K562 (cell line): ENCODE measurements at regions not wholly inside any gene's neighbourhood (a gene's known extent, or its start where the extent isn't known, plus 50 kb on each side); places are given as distances from the start of the nearest gene placed in this dataset.
"Not testable (repeated sequence)": the region's sequence is repeated elsewhere in the genome, so short reads cannot be mapped to it uniquely, and the experiment has no call there.

Experiments used
- JUN ChIP-seq, 2 experiments: sonication (generic) in 1 of 2; formaldehyde crosslinking in 1 of 2; IDR thresholded peaks; 2 replicates each; pipeline versions ENCODE4 v1.6.1 to v1.8.0; 2012 to 2022; ENCODE audit warnings: borderline replicate concordance in 2 of 2, mild to moderate bottlenecking in 2 of 2, improper control_type of control experiment in 1 of 2, low read depth in 1 of 2, low read length in 1 of 2, missing genetic modification reagents in 1 of 2
- PTRF ChIP-seq: fragments of 450-650 bp; IDR thresholded peaks from 2 replicates; pipeline ENCODE4 v1.6.1; 2016; ENCODE audit warnings: mild to moderate bottlenecking, missing genetic modification characterization, missing compliant biosample characterization
- SOX6 ChIP-seq: fragments of 450-650 bp; IDR thresholded peaks from 2 replicates; pipeline ENCODE4 v1.6.1; 2014; ENCODE audit warnings: mild to moderate bottlenecking
- SREBF2 ChIP-seq: sonication (generic); formaldehyde crosslinking; IDR thresholded peaks from 2 replicates; pipeline ENCODE4 v1.4.0; 2020; ENCODE audit warnings: mild to moderate bottlenecking, missing genetic modification reagents
- SRF ChIP-seq, 2 experiments: fragments of 250-450, 450-650 bp in 1 of 2; sonication (Bioruptor Pico) in 1 of 2; sonication (generic) in 1 of 2; formaldehyde crosslinking; IDR thresholded peaks; 2 replicates each; pipeline versions ENCODE4 v1.5.0 to v1.5.1; 2020 to 2022; ENCODE audit warnings: mild to moderate bottlenecking in 1 of 2, missing genetic modification reagents in 1 of 2
- STAT5A ChIP-seq: IDR thresholded peaks from 2 replicates; pipeline ENCODE4 v1.6.1; 2012; ENCODE audit warnings: low read length, inconsistent platforms, borderline replicate concordance
- TF ChIP-seq, protein P1 (sequence below): sonication (generic); formaldehyde crosslinking; IDR thresholded peaks from 2 replicates; pipeline ENCODE4 v1.8.1; 2023; ENCODE audit warnings: mild to moderate bottlenecking, missing genetic modification reagents
- TF ChIP-seq, protein P2 (sequence below), 3 experiments: IDR thresholded peaks in 2 of 3; conservative IDR thresholded peaks in 1 of 3; 2 replicates each; pipeline ENCODE4 v1.5.1; 2011 to 2012; ENCODE audit warnings: low read length in 3 of 3, mild to moderate bottlenecking in 3 of 3, control low read depth in 2 of 3, improper control_type of control experiment in 1 of 3, inconsistent platforms in 1 of 3, low read depth in 1 of 3, mixed read lengths in 1 of 3, moderate library complexity in 1 of 3; ENCODE audit not compliant: insufficient read depth in 2 of 3
- TF ChIP-seq, protein P3 (sequence below): sonication (generic); formaldehyde crosslinking; IDR thresholded peaks from 2 replicates; pipeline ENCODE4 v1.8.0; 2022; ENCODE audit warnings: mild to moderate bottlenecking, missing genetic modification reagents

DNA sequence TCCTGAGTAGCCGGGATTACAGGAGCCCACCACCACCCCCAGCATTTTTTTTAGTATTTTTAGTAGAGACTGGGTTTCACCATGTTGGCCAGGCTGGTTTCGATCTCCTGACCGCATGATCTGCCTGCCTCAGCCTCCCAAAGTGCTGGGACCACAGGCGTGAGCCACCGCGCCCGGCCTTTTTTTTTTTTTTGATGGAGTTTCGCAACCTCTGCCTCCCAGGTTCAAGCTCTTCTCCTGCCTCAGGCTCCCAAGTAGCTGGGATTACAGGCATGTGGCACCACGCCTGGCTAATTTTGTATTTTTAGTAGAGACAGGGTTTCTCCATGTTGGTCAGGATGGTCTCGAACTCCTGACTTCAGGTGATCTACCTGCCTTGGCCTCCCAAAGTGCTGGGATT is 60.2 kb upstream of the PAXBP1 start:
- TF ChIP-seq, protein P1, sequence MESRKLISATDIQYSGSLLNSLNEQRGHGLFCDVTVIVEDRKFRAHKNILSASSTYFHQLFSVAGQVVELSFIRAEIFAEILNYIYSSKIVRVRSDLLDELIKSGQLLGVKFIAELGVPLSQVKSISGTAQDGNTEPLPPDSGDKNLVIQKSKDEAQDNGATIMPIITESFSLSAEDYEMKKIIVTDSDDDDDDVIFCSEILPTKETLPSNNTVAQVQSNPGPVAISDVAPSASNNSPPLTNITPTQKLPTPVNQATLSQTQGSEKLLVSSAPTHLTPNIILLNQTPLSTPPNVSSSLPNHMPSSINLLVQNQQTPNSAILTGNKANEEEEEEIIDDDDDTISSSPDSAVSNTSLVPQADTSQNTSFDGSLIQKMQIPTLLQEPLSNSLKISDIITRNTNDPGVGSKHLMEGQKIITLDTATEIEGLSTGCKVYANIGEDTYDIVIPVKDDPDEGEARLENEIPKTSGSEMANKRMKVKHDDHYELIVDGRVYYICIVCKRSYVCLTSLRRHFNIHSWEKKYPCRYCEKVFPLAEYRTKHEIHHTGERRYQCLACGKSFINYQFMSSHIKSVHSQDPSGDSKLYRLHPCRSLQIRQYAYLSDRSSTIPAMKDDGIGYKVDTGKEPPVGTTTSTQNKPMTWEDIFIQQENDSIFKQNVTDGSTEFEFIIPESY: not testable (repeated sequence)
- not testable (repeated sequence) for TF ChIP-seq STAT5A; PTRF; SRF (CRISPR knock-in tag; IDR thresholded peaks at IDR 0.05); SREBF2; JUN (IDR thresholded peaks at IDR 0.05; ENCODE audit: borderline replicate concordance, low read depth, low read length); JUN (CRISPR knock-in tag; IDR thresholded peaks at IDR 0.05; ENCODE audit: borderline replicate concordance); SOX6
- TF ChIP-seq, protein P2, sequence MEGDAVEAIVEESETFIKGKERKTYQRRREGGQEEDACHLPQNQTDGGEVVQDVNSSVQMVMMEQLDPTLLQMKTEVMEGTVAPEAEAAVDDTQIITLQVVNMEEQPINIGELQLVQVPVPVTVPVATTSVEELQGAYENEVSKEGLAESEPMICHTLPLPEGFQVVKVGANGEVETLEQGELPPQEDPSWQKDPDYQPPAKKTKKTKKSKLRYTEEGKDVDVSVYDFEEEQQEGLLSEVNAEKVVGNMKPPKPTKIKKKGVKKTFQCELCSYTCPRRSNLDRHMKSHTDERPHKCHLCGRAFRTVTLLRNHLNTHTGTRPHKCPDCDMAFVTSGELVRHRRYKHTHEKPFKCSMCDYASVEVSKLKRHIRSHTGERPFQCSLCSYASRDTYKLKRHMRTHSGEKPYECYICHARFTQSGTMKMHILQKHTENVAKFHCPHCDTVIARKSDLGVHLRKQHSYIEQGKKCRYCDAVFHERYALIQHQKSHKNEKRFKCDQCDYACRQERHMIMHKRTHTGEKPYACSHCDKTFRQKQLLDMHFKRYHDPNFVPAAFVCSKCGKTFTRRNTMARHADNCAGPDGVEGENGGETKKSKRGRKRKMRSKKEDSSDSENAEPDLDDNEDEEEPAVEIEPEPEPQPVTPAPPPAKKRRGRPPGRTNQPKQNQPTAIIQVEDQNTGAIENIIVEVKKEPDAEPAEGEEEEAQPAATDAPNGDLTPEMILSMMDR (IDR thresholded peaks at IDR 0.05 in 2 of 3, conservative IDR thresholded peaks at IDR 0.05 in 1 of 3; ENCODE audit: insufficient read depth in 2 of 3, low read depth in 1 of 3, low read length in 3 of 3): not testable (repeated sequence)
- TF ChIP-seq, protein P3, sequence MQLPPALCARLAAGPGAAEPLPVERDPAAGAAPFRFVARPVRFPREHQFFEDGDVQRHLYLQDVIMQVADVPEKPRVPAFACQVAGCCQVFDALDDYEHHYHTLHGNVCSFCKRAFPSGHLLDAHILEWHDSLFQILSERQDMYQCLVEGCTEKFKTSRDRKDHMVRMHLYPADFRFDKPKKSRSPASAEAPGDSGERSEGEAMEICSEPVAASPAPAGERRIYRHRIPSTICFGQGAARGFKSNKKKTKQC (CRISPR knock-in tag): not testable (repeated sequence)
